ENCODE measurements at regions not wholly inside any gene's neighbourhood (a gene's known extent, or its start where the extent isn't known, plus 50 kb on each side); places are given as distances from the start of the nearest gene placed in this dataset.

DNA sequence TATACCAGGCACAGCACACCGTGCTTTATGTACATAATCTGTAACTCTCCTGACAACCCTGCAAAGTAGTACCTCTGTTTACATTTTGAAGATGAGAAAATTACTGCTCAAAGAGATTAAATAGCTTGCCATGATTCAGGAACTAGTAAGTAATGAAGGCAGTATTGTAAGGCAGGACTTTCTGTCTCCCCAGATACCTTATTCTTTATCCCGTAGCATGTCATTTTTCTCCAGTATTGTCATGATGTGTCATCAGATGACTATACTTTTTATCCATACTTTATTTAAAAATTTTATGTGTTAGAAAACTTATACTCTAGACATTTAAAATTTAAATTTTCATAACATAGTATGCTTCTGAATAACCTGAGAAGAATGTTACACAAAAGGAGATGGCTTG lies 188.3 kb upstream of the NUDT6 start:
- ChIA-PET CTCF (no interaction called here), POLR2A (no interaction called here)
- TF ChIP-seq FOXK2 (IDR thresholded peaks at IDR 0.05) = no peak
- no peak for TF ChIP-seq NFRKB (IDR thresholded peaks at IDR 0.05)
- no peak for TF ChIP-seq HDGF (IDR thresholded peaks at IDR 0.05; ENCODE audit: borderline replicate concordance)
- no peak for TF ChIP-seq ARNT (IDR thresholded peaks at IDR 0.05)
- no peak for TF ChIP-seq LEF1 (IDR thresholded peaks at IDR 0.05; ENCODE audit: borderline replicate concordance)
- no peak for TF ChIP-seq SUZ12 (IDR thresholded peaks at IDR 0.05)
- no peak for TF ChIP-seq L3MBTL2 (conservative IDR thresholded peaks at IDR 0.05)
- no peak for TF ChIP-seq CTBP1 (IDR thresholded peaks at IDR 0.05; ENCODE audit: borderline replicate concordance)
- no peak for TF ChIP-seq BHLHE40 (IDR thresholded peaks at IDR 0.05; ENCODE audit: borderline replicate concordance)
- no peak for TF ChIP-seq ELF4 (IDR thresholded peaks at IDR 0.05)
- TF ChIP-seq SP1 (IDR thresholded peaks at IDR 0.05) = no peak
- TF ChIP-seq FOXM1 (IDR thresholded peaks at IDR 0.05; ENCODE audit: borderline replicate concordance) = no peak
- no peak for TF ChIP-seq PKNOX1 (IDR thresholded peaks at IDR 0.05)
- no peak for TF ChIP-seq FOXA1 (IDR thresholded peaks at IDR 0.05)
- TF ChIP-seq ZNF384 (IDR thresholded peaks at IDR 0.05) = no peak
- no peak for TF ChIP-seq TARDBP (IDR thresholded peaks at IDR 0.05)
- DNase-seq (ENCODE audit: extremely low spot score) = no peak

- POLR2A ChIA-PET = no interaction called here
- no peak for DNase-seq (ENCODE audit: extremely low spot score)
- TF ChIP-seq HDGF (IDR thresholded peaks at IDR 0.05; ENCODE audit: borderline replicate concordance) (no peak), TARDBP (IDR thresholded peaks at IDR 0.05) (no peak), FOXK2 (IDR thresholded peaks at IDR 0.05) (no peak), L3MBTL2 (conservative IDR thresholded peaks at IDR 0.05) (no peak), ZNF384 (IDR thresholded peaks at IDR 0.05) (no peak), SUZ12 (IDR thresholded peaks at IDR 0.05) (no peak)
- CTCF ChIA-PET = no interaction called here
These were observed 190.8 kb upstream of the NUDT6 start for GRCh38 chr4:123113155-123113554.

GRCh38 chr4:123114084-123114914 lies 191.9 kb upstream of the NUDT6 start:
- CTCF ChIA-PET = no interaction called here
- POLR2A ChIA-PET = no interaction called here
- TF ChIP-seq FOXK2 (IDR thresholded peaks at IDR 0.05) (no peak), NFRKB (IDR thresholded peaks at IDR 0.05) (no peak), L3MBTL2 (conservative IDR thresholded peaks at IDR 0.05) (no peak), CTBP1 (IDR thresholded peaks at IDR 0.05; ENCODE audit: borderline replicate concordance) (no peak), BHLHE40 (IDR thresholded peaks at IDR 0.05; ENCODE audit: borderline replicate concordance) (no peak), LEF1 (IDR thresholded peaks at IDR 0.05; ENCODE audit: borderline replicate concordance) (no peak), FOXA1 (IDR thresholded peaks at IDR 0.05) (no peak), ZNF384 (IDR thresholded peaks at IDR 0.05) (no peak), PKNOX1 (IDR thresholded peaks at IDR 0.05) (no peak), TARDBP (IDR thresholded peaks at IDR 0.05) (no peak), FOXM1 (IDR thresholded peaks at IDR 0.05; ENCODE audit: borderline replicate concordance) (no peak)
- no peak for DNase-seq (ENCODE audit: extremely low spot score)

DNA sequence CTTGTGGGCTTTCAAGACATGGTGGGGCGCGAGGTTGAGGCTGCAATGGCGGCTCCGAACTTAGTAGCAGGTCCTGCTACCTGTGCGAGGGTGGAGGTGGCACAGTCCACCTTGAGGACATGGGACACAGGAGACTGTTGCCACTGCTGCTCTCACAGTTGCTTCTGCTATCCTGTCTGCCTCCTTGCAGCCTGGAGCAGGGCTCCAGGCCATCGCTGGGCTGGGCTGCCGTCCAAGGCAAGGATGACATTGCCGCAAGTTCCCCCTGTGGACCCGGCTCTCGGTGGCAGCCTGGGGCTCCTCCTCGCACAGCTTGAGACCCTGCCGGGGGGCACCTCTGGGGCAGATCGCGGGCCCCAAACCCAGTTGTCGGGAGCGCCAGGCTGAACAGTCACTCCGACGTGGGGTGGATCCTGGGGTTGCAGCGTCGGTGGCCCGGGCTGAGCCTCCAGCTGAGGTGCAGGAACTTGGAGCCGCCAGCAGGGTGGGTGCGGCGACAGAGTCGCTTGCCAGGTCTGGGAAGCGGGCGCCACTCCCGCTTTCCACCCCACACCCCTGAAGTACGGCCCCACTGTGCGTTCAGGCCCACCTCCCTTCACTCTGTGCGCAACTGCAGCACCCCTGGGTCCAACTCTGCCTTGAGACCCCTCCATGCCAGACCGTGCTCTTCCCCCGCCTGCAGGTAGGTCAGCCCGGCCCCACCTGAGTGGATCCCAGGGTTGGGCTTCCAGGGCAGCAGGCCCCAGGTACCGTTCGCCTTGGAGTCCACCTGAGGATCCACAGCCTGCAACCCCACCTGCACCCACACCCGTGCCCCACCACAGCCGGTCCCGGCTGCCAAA lies 192.7 kb upstream of the NUDT6 start:
- ChIA-PET CTCF (no interaction called here), POLR2A (no interaction called here)
- no peak for DNase-seq (ENCODE audit: extremely low spot score)
- TF ChIP-seq FOXK2 (IDR thresholded peaks at IDR 0.05) (no peak), ARNT (IDR thresholded peaks at IDR 0.05) (no peak), TARDBP (IDR thresholded peaks at IDR 0.05) (no peak), ZNF384 (IDR thresholded peaks at IDR 0.05) (no peak), HDGF (IDR thresholded peaks at IDR 0.05; ENCODE audit: borderline replicate concordance) (no peak), BHLHE40 (IDR thresholded peaks at IDR 0.05; ENCODE audit: borderline replicate concordance) (no peak), LEF1 (IDR thresholded peaks at IDR 0.05; ENCODE audit: borderline replicate concordance) (no peak), ELF4 (IDR thresholded peaks at IDR 0.05) (no peak), SP1 (IDR thresholded peaks at IDR 0.05) (no peak), CTBP1 (IDR thresholded peaks at IDR 0.05; ENCODE audit: borderline replicate concordance) (no peak), FOXM1 (IDR thresholded peaks at IDR 0.05; ENCODE audit: borderline replicate concordance) (no peak), NFRKB (IDR thresholded peaks at IDR 0.05) (no peak), SUZ12 (IDR thresholded peaks at IDR 0.05) (no peak), L3MBTL2 (conservative IDR thresholded peaks at IDR 0.05) (no peak)

DNA sequence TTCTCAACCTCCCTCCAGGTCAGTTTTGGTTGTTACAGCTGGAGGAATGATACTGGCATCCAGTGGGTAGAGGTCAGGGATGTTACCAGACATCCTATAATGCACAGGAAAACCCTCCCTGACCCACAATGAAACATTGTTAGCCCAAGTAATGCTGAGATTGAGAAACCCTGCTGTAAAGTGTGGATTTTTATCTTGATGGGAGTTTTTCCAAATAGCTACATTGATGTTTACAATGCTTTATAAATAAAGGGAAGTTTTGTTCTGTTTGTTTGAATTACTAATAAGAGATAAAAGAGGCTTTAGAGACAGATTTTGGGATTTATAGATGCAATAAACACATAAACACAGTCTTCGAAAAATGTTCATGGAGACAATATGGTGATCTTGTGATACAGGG lies 194.0 kb upstream of the NUDT6 start:
- ChIA-PET POLR2A (no interaction called here), CTCF (interaction anchor here (1.0 kb wide), 1 partner anchor 399 kb away, joined by 5 read pairs; no protein-coding TSS in a partner anchor)
- no peak for TF ChIP-seq SP1 (IDR thresholded peaks at IDR 0.05)
- TF ChIP-seq PKNOX1 (IDR thresholded peaks at IDR 0.05) = no peak
- no peak for TF ChIP-seq HDGF (IDR thresholded peaks at IDR 0.05; ENCODE audit: borderline replicate concordance)
- no peak for TF ChIP-seq L3MBTL2 (conservative IDR thresholded peaks at IDR 0.05)
- no peak for TF ChIP-seq FOXK2 (IDR thresholded peaks at IDR 0.05)
- TF ChIP-seq NFRKB (IDR thresholded peaks at IDR 0.05) = no peak
- TF ChIP-seq BHLHE40 (IDR thresholded peaks at IDR 0.05; ENCODE audit: borderline replicate concordance) = no peak
- TF ChIP-seq SUZ12 (IDR thresholded peaks at IDR 0.05) = no peak
- no peak for TF ChIP-seq FOXM1 (IDR thresholded peaks at IDR 0.05; ENCODE audit: borderline replicate concordance)
- no peak for TF ChIP-seq LEF1 (IDR thresholded peaks at IDR 0.05; ENCODE audit: borderline replicate concordance)
- no peak for TF ChIP-seq FOXA1 (IDR thresholded peaks at IDR 0.05)
- TF ChIP-seq CTBP1 (IDR thresholded peaks at IDR 0.05; ENCODE audit: borderline replicate concordance) = no peak
- no peak for DNase-seq (ENCODE audit: extremely low spot score)

All from HEK293T (cell line).